Tibial nerve (tissue), 4 donors: ENCODE measurements at regions not wholly inside any gene's neighbourhood (a gene's known extent, or its start where the extent isn't known, plus 50 kb on each side); places are given as distances from the start of the nearest gene placed in this dataset.

ENCODE experiments used
- DNase-seq, 2 donors: peaks; one replicate each; pipeline ENCODE4 v3.0.0-alpha.2; 2019; ENCODE audit warnings: low spot score in 2 of 2
- H3K27ac ChIP-seq, 4 donors: fragments of 200-600 bp; sonication (generic) in 3 of 4; one replicate each; pipeline ENCODE4 v1.5.1; 2017 to 2019; ENCODE audit warnings: mild to moderate bottlenecking in 1 of 4
- H3K27me3 ChIP-seq, 2 donors: fragments of 200-600 bp; sonication (generic) in 1 of 2; one replicate each; pipeline versions ENCODE4 v1.5.1 to v1.6.0; 2017 to 2019
- H3K36me3 ChIP-seq, 3 donors: fragments of 200-600 bp; sonication (generic); one replicate each; pipeline ENCODE4 v1.5.1; 2018 to 2019
- H3K4me1 ChIP-seq, 4 donors: fragments of 200-600 bp; sonication (generic) in 3 of 4; one replicate each; pipeline ENCODE4 v1.5.1; 2017 to 2019
- H3K4me3 ChIP-seq, 4 donors: fragments of 200-600 bp; sonication (generic) in 3 of 4; one replicate each; pipeline ENCODE4 v1.5.1; 2017 to 2019; ENCODE audit warnings: mild to moderate bottlenecking in 1 of 4, moderate library complexity in 1 of 4
- H3K9me3 ChIP-seq, 4 donors: fragments of 200-600 bp; sonication (generic) in 3 of 4; one replicate each; pipeline ENCODE4 v1.5.1; 2017 to 2019
- CTCF ChIP-seq, 5 experiments: fragments of 200-600 bp in 3 of 5; fragments of 450-650 bp in 2 of 5; sonication (generic) in 3 of 5; IDR thresholded peaks; one replicate each; pipeline ENCODE4 v1.5.1; 2016 to 2019; ENCODE audit warnings: antibody characterized with exemption in 5 of 5, mild to moderate bottlenecking in 3 of 5, moderate library complexity in 2 of 5
- EP300 ChIP-seq, 2 donors: sonication (generic); formaldehyde crosslinking; IDR thresholded peaks; one replicate each; pipeline ENCODE4 v1.6.1; 2017; ENCODE audit warnings: antibody characterized with exemption in 2 of 2, mild to moderate bottlenecking in 1 of 2
- POLR2A ChIP-seq, 2 donors: fragments of 450-650 bp; IDR thresholded peaks; one replicate each; pipeline ENCODE4 v1.6.1; 2017; ENCODE audit warnings: antibody characterized with exemption in 2 of 2, mild to moderate bottlenecking in 2 of 2, moderate library complexity in 2 of 2
- WGBS, 2 donors: methylation state at CpG; one replicate each; pipeline ENCODE4 v1.1.5; 2018; 5-methylcytosine and 5-hydroxymethylcytosine counted together

GRCh38 chrX:45749375-45749774, 548.7 kb upstream of the DIPK2B start:
- Histone ChIP-seq H3K9me3 (no peaks in the 10 kb centered on the region), H3K36me3 (no peaks in the 10 kb centered on the region), H3K27ac (peak overlapping the region in 1 of 4 donors; percentile 29), H3K4me1 (peaks cover 0 to 37% (median 0%) of the 10 kb centered on the region in 4 donors), H3K4me3 (no peak overlapping the region), H3K27me3 (peaks cover 0 to 10% of the 10 kb centered on the region in 2 donors)
- 67% methylated on average over 4 of the region's 4 CpGs for WGBS, 2 donors
- DNase-seq, result no peak
- TF ChIP-seq CTCF (IDR thresholded peaks at IDR 0.05), result peak in 2 of 5 experiments; percentile 11 to 32
- TF ChIP-seq POLR2A (IDR thresholded peaks at IDR 0.05), result no peak

- Histone ChIP-seq H3K27ac (peak overlapping the region in 2 of 4 donors; percentile 33 to 47), H3K9me3 (no peaks in the 10 kb centered on the region), H3K36me3 (no peaks in the 10 kb centered on the region), H3K4me3 (no peak overlapping the region), H3K4me1 (peaks cover 0 to 37% (median 0%) of the 10 kb centered on the region in 4 donors), H3K27me3 (peaks cover 0 to 10% of the 10 kb centered on the region in 2 donors)
- DNase-seq, result no peak
- 89 to 93% methylated on average over 1 of the region's 1 CpG for WGBS, 2 donors
- TF ChIP-seq POLR2A (IDR thresholded peaks at IDR 0.05) (no peak), CTCF (IDR thresholded peaks at IDR 0.05) (no peak), EP300 (IDR thresholded peaks at IDR 0.05) (no peak)
Measured at GRCh38 chrX:45748369-45748774, 547.7 kb upstream of the DIPK2B start.

DNA sequence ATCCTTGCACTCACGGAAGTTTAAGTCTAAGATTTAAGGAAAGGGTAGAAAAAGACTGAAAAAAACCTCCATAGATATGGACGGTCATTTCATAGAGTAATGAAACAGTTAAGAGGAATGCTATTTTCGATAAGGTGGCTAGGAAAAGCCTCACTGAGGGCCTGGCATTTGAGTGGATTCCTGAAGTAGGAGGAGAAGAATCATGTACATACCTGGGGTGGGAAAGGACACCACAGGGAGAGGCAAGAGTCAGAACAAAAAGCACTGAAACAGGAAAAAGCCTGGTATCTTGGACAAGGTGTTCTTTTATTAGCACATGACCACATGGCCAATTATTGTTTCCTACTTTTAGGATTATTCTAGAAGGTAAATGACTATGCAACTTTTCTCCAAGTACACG, 547.2 kb upstream of the DIPK2B start:
- peak overlapping the region in 1 of 4 donors; percentile 47 for H3K27ac ChIP-seq
- no peak overlapping the region for H3K4me3 ChIP-seq
- WGBS, 2 donors, result 54 to 59% methylated on average over 4 of the region's 4 CpGs
- H3K36me3 ChIP-seq, result no peaks in the 10 kb centered on the region
- peaks cover 0 to 10% of the 10 kb centered on the region in 2 donors for H3K27me3 ChIP-seq
- no peak for TF ChIP-seq CTCF (IDR thresholded peaks at IDR 0.05)
- peak in 1 of 2 donors; percentile 22 for TF ChIP-seq EP300 (IDR thresholded peaks at IDR 0.05)
- no peak for TF ChIP-seq POLR2A (IDR thresholded peaks at IDR 0.05)
- peaks cover 0 to 35% (median 0%) of the 10 kb centered on the region in 4 donors for H3K4me1 ChIP-seq
- H3K9me3 ChIP-seq, result no peaks in the 10 kb centered on the region
- no peak for DNase-seq

DNA sequence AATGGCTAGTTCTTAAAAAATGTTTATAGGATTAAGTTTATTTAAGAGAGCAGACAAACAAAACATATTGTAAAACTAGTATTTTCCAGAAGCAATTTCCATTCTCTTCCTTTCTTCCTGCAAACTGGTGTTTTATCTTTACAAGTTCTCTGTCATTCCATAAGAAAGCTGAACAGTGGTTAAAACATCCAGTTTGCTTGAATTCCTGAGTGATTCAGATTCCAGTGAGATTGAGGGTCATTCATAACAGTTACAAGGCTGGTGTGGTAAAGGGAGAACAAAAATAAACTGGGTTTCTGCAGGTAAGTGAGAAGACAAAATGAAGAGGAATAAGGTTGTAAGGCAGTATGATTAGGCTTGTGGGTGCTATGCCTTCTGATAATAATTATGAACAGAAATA, 544.8 kb upstream of the DIPK2B start:
- H3K27me3 ChIP-seq, result peaks cover 0 to 7% of the 10 kb centered on the region in 2 donors
- H3K9me3 ChIP-seq, result no peaks in the 10 kb centered on the region
- peaks cover 0 to 24% (median 0%) of the 10 kb centered on the region in 4 donors for H3K4me1 ChIP-seq
- H3K36me3 ChIP-seq, result no peaks in the 10 kb centered on the region
- no peak for TF ChIP-seq POLR2A (IDR thresholded peaks at IDR 0.05)
- TF ChIP-seq EP300 (IDR thresholded peaks at IDR 0.05), result no peak
- TF ChIP-seq CTCF (IDR thresholded peaks at IDR 0.05), result no peak
- no peak overlapping the region for H3K4me3 ChIP-seq
- DNase-seq, result no peak
- no peak overlapping the region for H3K27ac ChIP-seq

DNA sequence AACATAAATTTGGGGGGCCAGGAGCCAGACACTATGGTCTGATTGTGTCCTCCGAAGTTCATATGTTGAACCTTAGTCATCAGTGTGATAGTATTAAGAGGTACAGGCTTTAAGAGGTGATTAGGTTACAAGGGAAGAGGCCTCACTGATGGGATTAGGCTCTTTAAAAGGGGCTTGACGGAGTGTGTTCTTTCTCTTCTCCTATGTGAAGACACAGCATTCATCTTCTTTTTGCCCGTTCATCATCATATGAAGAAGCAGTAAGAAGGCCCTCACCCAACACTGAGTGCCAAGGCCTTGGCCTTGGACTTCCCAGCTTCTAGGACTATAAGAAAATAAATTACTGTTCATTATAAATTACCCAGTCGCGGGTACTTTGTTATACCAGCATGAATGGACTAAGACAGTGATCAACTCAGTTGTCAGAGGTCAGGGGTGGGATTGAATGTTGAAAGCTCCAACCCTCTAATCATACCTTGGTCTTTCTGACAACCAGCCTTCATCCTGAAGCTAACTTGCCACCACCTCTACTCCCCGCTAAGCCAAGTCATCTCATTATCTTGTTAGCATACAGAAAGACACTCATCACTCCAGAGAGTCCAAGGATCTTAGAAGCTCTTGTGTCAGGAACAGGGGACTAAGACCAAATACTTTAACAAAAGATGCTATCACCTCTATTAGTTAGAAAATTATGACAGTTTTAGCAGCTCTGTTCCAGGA, 543.4 kb upstream of the DIPK2B start:
- H3K36me3 ChIP-seq, result no peaks in the 10 kb centered on the region
- H3K4me1 ChIP-seq, result peaks cover 0 to 10% (median 0%) of the 10 kb centered on the region in 4 donors
- H3K9me3 ChIP-seq, result no peaks in the 10 kb centered on the region
- WGBS, 2 donors, result 83 to 96% methylated on average over 6 of the region's 6 CpGs
- no peak for DNase-seq
- no peak overlapping the region for H3K27ac ChIP-seq
- TF ChIP-seq POLR2A (IDR thresholded peaks at IDR 0.05), result no peak
- no peak for TF ChIP-seq EP300 (IDR thresholded peaks at IDR 0.05)
- TF ChIP-seq CTCF (IDR thresholded peaks at IDR 0.05), result no peak
- H3K27me3 ChIP-seq, result peaks cover 0 to 3% of the 10 kb centered on the region in 2 donors
- H3K4me3 ChIP-seq, result no peak overlapping the region
